ENCODE measurements at regions not wholly inside any gene's neighbourhood (a gene's known extent, or its start where the extent isn't known, plus 50 kb on each side); places are given as distances from the start of the nearest gene placed in this dataset.

GRCh38 chr22:48478529-48479265 lies 1349.0 kb downstream of the BRD1 start:
- TF ChIP-seq EP300 (IDR thresholded peaks at IDR 0.05) (no peak), POLR2A (IDR thresholded peaks at IDR 0.05) (no peak)
- TF ChIP-seq, protein P1, sequence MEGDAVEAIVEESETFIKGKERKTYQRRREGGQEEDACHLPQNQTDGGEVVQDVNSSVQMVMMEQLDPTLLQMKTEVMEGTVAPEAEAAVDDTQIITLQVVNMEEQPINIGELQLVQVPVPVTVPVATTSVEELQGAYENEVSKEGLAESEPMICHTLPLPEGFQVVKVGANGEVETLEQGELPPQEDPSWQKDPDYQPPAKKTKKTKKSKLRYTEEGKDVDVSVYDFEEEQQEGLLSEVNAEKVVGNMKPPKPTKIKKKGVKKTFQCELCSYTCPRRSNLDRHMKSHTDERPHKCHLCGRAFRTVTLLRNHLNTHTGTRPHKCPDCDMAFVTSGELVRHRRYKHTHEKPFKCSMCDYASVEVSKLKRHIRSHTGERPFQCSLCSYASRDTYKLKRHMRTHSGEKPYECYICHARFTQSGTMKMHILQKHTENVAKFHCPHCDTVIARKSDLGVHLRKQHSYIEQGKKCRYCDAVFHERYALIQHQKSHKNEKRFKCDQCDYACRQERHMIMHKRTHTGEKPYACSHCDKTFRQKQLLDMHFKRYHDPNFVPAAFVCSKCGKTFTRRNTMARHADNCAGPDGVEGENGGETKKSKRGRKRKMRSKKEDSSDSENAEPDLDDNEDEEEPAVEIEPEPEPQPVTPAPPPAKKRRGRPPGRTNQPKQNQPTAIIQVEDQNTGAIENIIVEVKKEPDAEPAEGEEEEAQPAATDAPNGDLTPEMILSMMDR (IDR thresholded peaks at IDR 0.05) = no peak
- DNase-seq (ENCODE audit: low spot score in 2 of 2) = no peak
- Histone ChIP-seq H3K27me3 (no peaks in the 10 kb centered on the region), H3K4me3 (no peak overlapping the region), H3K9me3 (no peaks in the 10 kb centered on the region), H3K27ac (no peak overlapping the region), H3K36me3 (no peaks in the 10 kb centered on the region), H3K4me1 (no peaks in the 10 kb centered on the region)
- 86 to 87% methylated on average over 10 to 11 of the region's 11 CpGs for WGBS, 2 donors

DNA sequence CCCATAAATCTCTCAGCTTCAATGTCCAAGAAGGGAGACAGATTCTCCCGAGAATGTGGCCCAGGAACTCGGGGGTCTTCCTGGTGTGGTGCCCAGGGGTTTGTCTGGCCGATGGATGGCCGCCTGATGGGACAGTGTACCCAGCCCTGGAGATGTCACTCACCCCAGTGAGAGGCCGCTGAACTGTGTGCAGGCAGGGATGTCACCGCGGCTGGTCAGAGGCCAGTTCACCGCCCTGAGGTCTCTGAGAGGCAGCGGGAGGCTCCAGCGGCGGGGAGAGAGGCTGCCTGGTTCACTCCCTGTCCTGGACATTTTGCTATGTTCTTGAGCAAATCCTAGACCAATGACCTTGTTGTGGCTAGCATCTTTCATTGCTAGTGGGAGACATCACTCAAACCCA lies 1349.5 kb downstream of the BRD1 start:
- no peaks in the 10 kb centered on the region for H3K27me3 ChIP-seq
- no peak for DNase-seq (ENCODE audit: low spot score in 2 of 2)
- no peaks in the 10 kb centered on the region for H3K36me3 ChIP-seq
- H3K9me3 ChIP-seq = no peaks in the 10 kb centered on the region
- H3K4me3 ChIP-seq = no peak overlapping the region
- H3K27ac ChIP-seq = no peak overlapping the region
- no peaks in the 10 kb centered on the region for H3K4me1 ChIP-seq
- WGBS, 2 donors = 82 to 87% methylated on average over 9 to 11 of the region's 11 CpGs
- TF ChIP-seq, protein P1 (IDR thresholded peaks at IDR 0.05) = no peak
- no peak for TF ChIP-seq EP300 (IDR thresholded peaks at IDR 0.05)
- no peak for TF ChIP-seq POLR2A (IDR thresholded peaks at IDR 0.05)

GRCh38 chr22:48477031-48477721 lies 1350.5 kb downstream of the BRD1 start:
- H3K4me1 ChIP-seq = no peaks in the 10 kb centered on the region
- WGBS, 2 donors = 67 to 69% methylated on average over 15 to 19 of the region's 22 CpGs
- peak; percentile 22 to 29 for DNase-seq (ENCODE audit: low spot score in 2 of 2)
- H3K9me3 ChIP-seq = no peaks in the 10 kb centered on the region
- TF ChIP-seq, protein P1 (IDR thresholded peaks at IDR 0.05) = no peak
- TF ChIP-seq EP300 (IDR thresholded peaks at IDR 0.05) (no peak), POLR2A (IDR thresholded peaks at IDR 0.05) (no peak)
- no peaks in the 10 kb centered on the region for H3K36me3 ChIP-seq
- no peak overlapping the region for H3K27ac ChIP-seq
- H3K27me3 ChIP-seq = no peaks in the 10 kb centered on the region
- H3K4me3 ChIP-seq = no peak overlapping the region

- no peaks in the 10 kb centered on the region for H3K36me3 ChIP-seq
- DNase-seq (ENCODE audit: low spot score in 2 of 2) = no peak
- no peaks in the 10 kb centered on the region for H3K27me3 ChIP-seq
- no peak overlapping the region for H3K4me3 ChIP-seq
- H3K27ac ChIP-seq = no peak overlapping the region
- H3K4me1 ChIP-seq = no peaks in the 10 kb centered on the region
- H3K9me3 ChIP-seq = no peaks in the 10 kb centered on the region
- TF ChIP-seq, protein P1 (IDR thresholded peaks at IDR 0.05) = no peak
- TF ChIP-seq POLR2A (IDR thresholded peaks at IDR 0.05) = no peak
- no peak for TF ChIP-seq EP300 (IDR thresholded peaks at IDR 0.05)
- WGBS, 2 donors = 92 to 93% methylated on average over 4 to 5 of the region's 5 CpGs
These were observed 1351.1 kb downstream of the BRD1 start for GRCh38 chr22:48476577-48476976.

DNA sequence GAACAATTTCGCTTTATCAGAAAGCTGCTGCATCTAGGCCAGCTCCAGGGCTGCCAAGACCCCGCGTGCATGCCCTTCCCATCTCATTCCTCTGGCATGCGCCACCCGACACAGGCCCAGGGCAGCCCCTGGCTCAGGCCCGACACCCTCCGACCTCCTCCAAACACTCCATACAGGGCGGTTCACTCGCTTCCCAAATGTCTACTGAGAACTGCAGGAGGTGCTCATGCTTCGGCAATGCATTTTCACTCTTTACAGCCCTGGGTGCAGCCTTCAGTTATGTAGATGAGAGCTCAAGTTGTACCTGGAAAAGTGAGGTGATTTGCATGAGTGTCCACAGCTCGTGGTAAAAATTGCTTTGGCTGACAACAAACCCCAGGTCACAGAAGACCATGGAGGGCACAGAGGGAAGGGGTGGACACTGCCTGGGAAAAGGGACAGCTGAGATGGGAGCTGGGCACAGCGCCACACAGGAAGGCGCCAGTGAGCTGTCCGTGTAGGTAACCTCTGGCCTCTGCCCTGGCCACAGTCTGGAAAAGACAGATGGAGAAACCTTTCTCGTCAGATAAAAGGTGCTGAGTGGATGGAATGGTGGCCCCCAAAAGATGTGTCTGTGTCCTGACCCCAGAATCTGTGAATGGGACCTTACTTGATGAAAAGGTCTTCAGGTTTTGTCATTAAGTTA lies 1351.9 kb downstream of the BRD1 start:
- Histone ChIP-seq H3K27me3 (no peaks in the 10 kb centered on the region), H3K36me3 (no peaks in the 10 kb centered on the region), H3K4me1 (no peaks in the 10 kb centered on the region), H3K9me3 (no peaks in the 10 kb centered on the region), H3K4me3 (no peak overlapping the region), H3K27ac (no peak overlapping the region)
- 80 to 83% methylated on average over 15 of the region's 15 CpGs for WGBS, 2 donors
- no peak for DNase-seq (ENCODE audit: low spot score in 2 of 2)
- TF ChIP-seq, protein P1 (IDR thresholded peaks at IDR 0.05) = no peak
- TF ChIP-seq POLR2A (IDR thresholded peaks at IDR 0.05) = no peak
- no peak for TF ChIP-seq EP300 (IDR thresholded peaks at IDR 0.05)

Measured in tibial nerve (tissue), 4 donors.